K562 (cell line): ENCODE measurements at regions not wholly inside any gene's neighbourhood (a gene's known extent, or its start where the extent isn't known, plus 50 kb on each side); places are given as distances from the start of the nearest gene placed in this dataset.

Experiments used
- ATAC-seq: fragments of 200-7000 bp; cut with Tn5 transposase; 3 replicates; pipeline ENCODE4 v1.9.1; 2020; ENCODE audit warnings: moderate library complexity
- BruUV-seq: library from RNA; stranded (reverse); fragments of 400-500 nt; replicated peaks from 2 replicates; lab custom pipeline; 2021; lab: Mats Ljungman, UMichigan
- CTCF ChIA-PET: fragments of 300-600 bp; formaldehyde crosslinking; extraction: SDS; loops from one replicate; lab custom pipeline; 2021; ENCODE audit warnings: low intra/inter-chr PET ratio; lab: Yijun Ruan, JAX
- POLR2A ChIA-PET: fragments of 300-600, 350-650 bp; sonication (Branson Sonifier 250); formaldehyde crosslinking; extraction: SDS; loops from one replicate; lab custom pipeline; 2021; ENCODE audit warnings: antibody characterized with exemption, inconsistent platforms; lab: Yijun Ruan, JAX
- DNase-seq, 4 experiments: peaks; one replicate each; pipeline versions ENCODE4 v3.0.0 to v3.0.0-alpha.2; 2011 to 2018; ENCODE audit warnings: low spot score in 3 of 4, mixed read lengths in 3 of 4; ENCODE audit errors: extremely low read depth in 1 of 4
- FAIRE-seq: peaks from 2 replicates; lab custom pipeline; 2011; peaks lifted over from hg19 to GRCh38; lab: Jason Lieb, UNC
- H2AFZ ChIP-seq: 2 replicates; pipeline ENCODE4 v1.6.0; 2011; ENCODE audit warnings: low read depth, low read length, control low read depth, inconsistent platforms
- H3K27ac ChIP-seq: fragments of 200-600 bp; 3 replicates; pipeline ENCODE4 v1.8.0; 2011; ENCODE audit warnings: low read depth, mild to moderate bottlenecking, control low read depth, inconsistent platforms, low read length, moderate library complexity, mixed read lengths; ENCODE audit errors: extremely low read depth
- H3K27me3 ChIP-seq, 2 experiments: fragments of 300-600 bp in 1 of 2; 2 replicates in 1 of 2; 3 replicates in 1 of 2; pipeline versions ENCODE4 v1.6.0 to v1.8.0; 2011; ENCODE audit warnings: inconsistent platforms in 2 of 2, low read length in 2 of 2, mild to moderate bottlenecking in 1 of 2, mixed read lengths in 1 of 2, moderate library complexity in 1 of 2; ENCODE audit not compliant: control insufficient read depth in 2 of 2, insufficient read depth in 2 of 2
- H3K36me3 ChIP-seq: fragments of 300-600 bp; 3 replicates; pipeline ENCODE4 v1.8.0; 2011; ENCODE audit warnings: mild to moderate bottlenecking, low read length, inconsistent platforms; ENCODE audit not compliant: control insufficient read depth, insufficient read depth
- H3K4me1 ChIP-seq, 2 experiments: fragments of 200-600 bp in 1 of 2; replicated peaks in 1 of 2; 2 replicates in 1 of 2; 3 replicates in 1 of 2; pipeline versions ENCODE4 v1.5.1 to v1.8.0; 2011; ENCODE audit warnings: inconsistent platforms in 2 of 2, low read length in 2 of 2, mild to moderate bottlenecking in 1 of 2, mixed read lengths in 1 of 2, moderate library complexity in 1 of 2; ENCODE audit not compliant: control insufficient read depth in 2 of 2, insufficient read depth in 2 of 2
- H3K4me2 ChIP-seq: 2 replicates; pipeline ENCODE4 v1.6.1; 2011; ENCODE audit warnings: low read length, control low read depth, inconsistent platforms, mixed read lengths; ENCODE audit not compliant: insufficient read depth
- H3K4me3 ChIP-seq: fragments of 200-600 bp; sonication (generic), shearing (Covaris generic); 2 replicates; pipeline ENCODE4 v1.5.1; 2016; ENCODE audit warnings: control low read depth, inconsistent platforms
- H3K79me2 ChIP-seq: fragments of 200-600 bp; 3 replicates; pipeline ENCODE4 v1.8.0; 2011; ENCODE audit warnings: low read length, inconsistent platforms; ENCODE audit not compliant: control insufficient read depth, insufficient read depth
- H3K9ac ChIP-seq, 2 experiments: 2 replicates each; pipeline versions ENCODE4 v1.6.0 to v1.6.1; 2011; ENCODE audit warnings: low read depth in 2 of 2, low read length in 2 of 2, control low read depth in 1 of 2, inconsistent platforms in 1 of 2, mild to moderate bottlenecking in 1 of 2, mixed read lengths in 1 of 2; ENCODE audit not compliant: insufficient read depth in 1 of 2
- H3K9me1 ChIP-seq: one replicate; pipeline ENCODE4 v1.6.0; 2011; ENCODE audit warnings: inconsistent platforms, mild to moderate bottlenecking, low read length, moderate library complexity; ENCODE audit not compliant: control insufficient read depth, insufficient read depth
- H3K9me3 ChIP-seq: replicated peaks from 2 replicates; pipeline ENCODE4 v1.5.1; 2011; ENCODE audit warnings: low read depth, low read length, inconsistent platforms; ENCODE audit not compliant: control insufficient read depth, insufficient read depth
- H4K20me1 ChIP-seq: replicated peaks from 2 replicates; pipeline ENCODE4 v1.6.1; 2011; ENCODE audit warnings: low read length, inconsistent platforms, mixed read lengths; ENCODE audit not compliant: control insufficient read depth, insufficient read depth
- AFF4 ChIP-seq: sonication (generic); formaldehyde crosslinking; IDR thresholded peaks from 2 replicates; pipeline ENCODE4 v1.8.0; 2023; ENCODE audit warnings: mild to moderate bottlenecking, missing genetic modification reagents
- BMI1 ChIP-seq: fragments of 150-350 bp; IDR thresholded peaks from 2 replicates; pipeline ENCODE4 v1.6.1; 2014; ENCODE audit warnings: low read length
- CREB3 ChIP-seq: fragments of 450-650 bp; conservative IDR thresholded peaks from 2 replicates; pipeline ENCODE4 v1.6.1; 2016; ENCODE audit warnings: missing genetic modification characterization, low read depth, mild to moderate bottlenecking, missing compliant biosample characterization, moderate library complexity
- DDX20 ChIP-seq: fragments of 450-650 bp; IDR thresholded peaks from 2 replicates; pipeline ENCODE4 v1.6.1; 2016; ENCODE audit warnings: missing genetic modification characterization, low read depth, mild to moderate bottlenecking, missing compliant biosample characterization, moderate library complexity
- LCOR ChIP-seq: sonication (generic); formaldehyde crosslinking; IDR thresholded peaks from 2 replicates; pipeline ENCODE4 v1.8.0; 2022; ENCODE audit warnings: mild to moderate bottlenecking, missing genetic modification reagents
- PRMT5 ChIP-seq: sonication (generic); formaldehyde crosslinking; IDR thresholded peaks from 2 replicates; pipeline ENCODE4 v1.5.0; 2020; ENCODE audit warnings: missing genetic modification reagents
- PRPF4 ChIP-seq: fragments of 200-400 bp; formaldehyde crosslinking; IDR thresholded peaks from one replicate; pipeline ENCODE4 v1.6.1; 2017; ENCODE audit warnings: low read length, low read depth, mild to moderate bottlenecking; ENCODE audit not compliant: insufficient read depth, poor library complexity, severe bottlenecking
- PTBP1 ChIP-seq: fragments of 200-400 bp; formaldehyde crosslinking; IDR thresholded peaks from 2 replicates; pipeline ENCODE4 v1.6.1; 2017; ENCODE audit warnings: low read depth, low read length
- RBBP5 ChIP-seq: fragments of 200-600 bp; sonication (generic); IDR thresholded peaks from 2 replicates; pipeline ENCODE4 v1.6.1; 2012; ENCODE audit warnings: borderline replicate concordance, mild to moderate bottlenecking, low read length, control low read depth, inconsistent platforms; ENCODE audit not compliant: insufficient read depth, poor library complexity, severe bottlenecking
- SIRT6 ChIP-seq: IDR thresholded peaks from one replicate; pipeline ENCODE4 v1.6.1; 2012; ENCODE audit warnings: low read depth, mild to moderate bottlenecking, control low read depth, inconsistent platforms, low read length, moderate library complexity
- SRF ChIP-seq, 2 experiments: fragments of 250-450, 450-650 bp in 1 of 2; sonication (Bioruptor Pico) in 1 of 2; sonication (generic) in 1 of 2; formaldehyde crosslinking; IDR thresholded peaks; 2 replicates each; pipeline versions ENCODE4 v1.5.0 to v1.5.1; 2020 to 2022; ENCODE audit warnings: mild to moderate bottlenecking in 1 of 2, missing genetic modification reagents in 1 of 2
- ZNF121 ChIP-seq: sonication (generic); formaldehyde crosslinking; conservative IDR thresholded peaks from 2 replicates; pipeline ENCODE4 v1.8.0; 2022; ENCODE audit warnings: missing genetic modification reagents
- ZNF133 ChIP-seq: fragments of 250-450 bp; sonication (Bioruptor Pico); IDR thresholded peaks from 2 replicates; pipeline ENCODE4 v1.4.0; 2020; ENCODE audit warnings: mild to moderate bottlenecking
- ZNF143 ChIP-seq: sonication (generic); formaldehyde crosslinking; IDR thresholded peaks from 2 replicates; pipeline ENCODE4 v1.9.0; 2022; ENCODE audit warnings: mild to moderate bottlenecking, missing genetic modification reagents
- ZNF699 ChIP-seq: fragments of 250-450 bp; sonication (Bioruptor Pico); IDR thresholded peaks from 2 replicates; pipeline ENCODE4 v1.8.0; 2021; ENCODE audit warnings: mild to moderate bottlenecking, moderate library complexity; ENCODE audit not compliant: insufficient replicate concordance
- ZNF766 ChIP-seq: fragments of 200-800 bp; sonication (Bioruptor generic); conservative IDR thresholded peaks from 2 replicates; pipeline ENCODE4 v1.6.1; 2016; ENCODE audit warnings: missing genetic modification characterization, missing compliant biosample characterization
- ZSCAN29 ChIP-seq: fragments of 450-650 bp; IDR thresholded peaks from 2 replicates; pipeline ENCODE4 v1.6.1; 2017
- in situ Hi-C: fragments of 300-500 bp; cut with MboI; formaldehyde crosslinking; loops from 4 replicates; pipeline ENCODE4 v1.15.0; 2018; ENCODE audit warnings: inconsistent platforms, mixed read lengths
- intact Hi-C: fragments of 100-400 bp; cut with micrococcal nuclease; formaldehyde crosslinking; loops from 2 replicates; pipeline ENCODE4 v1.14.2; 2022
- TF ChIP-seq, protein P1 (sequence below): sonication (generic); formaldehyde crosslinking; IDR thresholded peaks from 2 replicates; pipeline ENCODE4 v1.8.0; 2023; ENCODE audit warnings: mild to moderate bottlenecking, missing genetic modification reagents

DNA sequence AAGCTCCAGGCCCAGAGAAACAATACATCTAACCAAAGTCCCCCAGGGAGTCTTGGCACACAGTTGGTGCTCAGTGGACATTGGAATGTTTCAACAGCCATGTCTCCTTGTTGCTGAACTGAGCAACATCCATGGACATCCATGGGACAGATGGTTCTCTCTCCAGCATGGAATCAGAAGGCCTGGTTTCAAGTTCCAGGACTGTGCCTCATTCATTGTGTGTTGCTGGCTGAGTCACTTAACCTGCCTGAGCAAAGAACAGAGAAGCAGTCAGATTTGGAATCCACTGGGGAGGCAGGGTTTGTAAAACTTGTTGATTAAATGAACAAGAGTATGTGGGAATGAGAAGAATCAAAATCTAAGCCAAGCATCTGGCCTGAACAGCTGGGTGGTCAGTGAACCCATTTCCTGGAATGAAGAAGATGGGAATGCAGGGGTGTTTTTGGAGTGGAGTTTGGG lies 147.9 kb downstream of the CHIC2 start:
- ATAC-seq (no peak), DNase-seq (no peak), FAIRE-seq (no peak)
- H3K79me2 ChIP-seq, result no peaks in the 10 kb centered on the region
- in situ Hi-C loops, result no loop called here
- H3K36me3 ChIP-seq, result no peaks in the 10 kb centered on the region
- BruUV-seq, result no TSS peak
- H3K9ac ChIP-seq, result no peak overlapping the region
- CTCF ChIA-PET, result no interaction called here
- H2AFZ ChIP-seq, result no peak overlapping the region
- no peak overlapping the region for H3K4me3 ChIP-seq
- peaks cover 0 to 6% of the 10 kb centered on the region in 2 experiments; a peak in 1 of 5 replicates for H3K27me3 ChIP-seq
- no peaks in the 10 kb centered on the region; the same call in 1 of the 2 replicates for H4K20me1 ChIP-seq
- no peak overlapping the region for H3K27ac ChIP-seq
- POLR2A ChIA-PET, result interaction anchor here (0.7 kb wide), 2 partner anchors 9 to 46 kb away, joined by 3 read pairs; no protein-coding TSS in a partner anchor
- no peak for TF ChIP-seq SRF (CRISPR knock-in tag; IDR thresholded peaks at IDR 0.05)
- TF ChIP-seq RBBP5, result no peak
- TF ChIP-seq SIRT6, result no peak
- TF ChIP-seq, protein P1, sequence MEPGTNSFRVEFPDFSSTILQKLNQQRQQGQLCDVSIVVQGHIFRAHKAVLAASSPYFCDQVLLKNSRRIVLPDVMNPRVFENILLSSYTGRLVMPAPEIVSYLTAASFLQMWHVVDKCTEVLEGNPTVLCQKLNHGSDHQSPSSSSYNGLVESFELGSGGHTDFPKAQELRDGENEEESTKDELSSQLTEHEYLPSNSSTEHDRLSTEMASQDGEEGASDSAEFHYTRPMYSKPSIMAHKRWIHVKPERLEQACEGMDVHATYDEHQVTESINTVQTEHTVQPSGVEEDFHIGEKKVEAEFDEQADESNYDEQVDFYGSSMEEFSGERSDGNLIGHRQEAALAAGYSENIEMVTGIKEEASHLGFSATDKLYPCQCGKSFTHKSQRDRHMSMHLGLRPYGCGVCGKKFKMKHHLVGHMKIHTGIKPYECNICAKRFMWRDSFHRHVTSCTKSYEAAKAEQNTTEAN, result no peak
- TF ChIP-seq PTBP1, result no peak
- no peak for TF ChIP-seq PRPF4
- no peak for TF ChIP-seq ZNF121 (CRISPR knock-in tag)
- TF ChIP-seq ZNF143, result no peak
- no peak for TF ChIP-seq LCOR (CRISPR knock-in tag)
- TF ChIP-seq ZNF699 (CRISPR knock-in tag), result no peak
- TF ChIP-seq ZSCAN29, result no peak
- TF ChIP-seq DDX20 (tag), result no peak
- TF ChIP-seq BMI1, result no peak
- TF ChIP-seq AFF4 (CRISPR knock-in tag), result no peak
- no peak for TF ChIP-seq ZNF133
- TF ChIP-seq PRMT5 (CRISPR knock-in tag), result no peak
- no peak for TF ChIP-seq ZNF766
- no peak for TF ChIP-seq CREB3
- TF ChIP-seq, all 486 proteins: peak for 0
- intact Hi-C loops, result no loop called here
- H3K4me1 ChIP-seq, result no peaks in the 10 kb centered on the region
- no peak overlapping the region for H3K4me2 ChIP-seq
- no peaks in the 10 kb centered on the region for H3K9me3 ChIP-seq
- H3K9me1 ChIP-seq, result no peaks in the 10 kb centered on the region
